ENCODE measurements at regions not wholly inside any gene's neighbourhood (a gene's known extent, or its start where the extent isn't known, plus 50 kb on each side); places are given as distances from the start of the nearest gene placed in this dataset.

DNA sequence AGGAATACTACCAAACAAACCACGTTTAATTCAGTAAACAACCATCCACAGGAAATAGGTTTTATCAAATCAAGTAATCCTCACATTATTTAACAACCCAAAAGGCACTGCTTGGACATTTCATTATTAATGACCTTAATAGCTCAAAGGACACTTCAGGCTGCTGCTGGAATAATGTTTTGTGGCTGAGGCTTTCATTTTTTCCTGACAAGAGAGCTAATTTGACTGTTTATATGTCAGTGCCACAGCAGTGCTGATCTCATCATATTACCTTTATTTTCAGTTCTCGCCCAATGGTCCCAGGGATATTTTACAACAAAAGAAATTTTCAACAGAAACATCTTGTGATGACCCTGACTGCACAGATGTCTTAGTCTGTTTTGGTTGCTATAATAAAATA is 589.8 kb upstream of the GRAMD2B start:
- ATAC-seq (ENCODE audit: low FRiP score), result no peak
- no peak for DNase-seq (ENCODE audit: low spot score)
- TF ChIP-seq, protein P1, sequence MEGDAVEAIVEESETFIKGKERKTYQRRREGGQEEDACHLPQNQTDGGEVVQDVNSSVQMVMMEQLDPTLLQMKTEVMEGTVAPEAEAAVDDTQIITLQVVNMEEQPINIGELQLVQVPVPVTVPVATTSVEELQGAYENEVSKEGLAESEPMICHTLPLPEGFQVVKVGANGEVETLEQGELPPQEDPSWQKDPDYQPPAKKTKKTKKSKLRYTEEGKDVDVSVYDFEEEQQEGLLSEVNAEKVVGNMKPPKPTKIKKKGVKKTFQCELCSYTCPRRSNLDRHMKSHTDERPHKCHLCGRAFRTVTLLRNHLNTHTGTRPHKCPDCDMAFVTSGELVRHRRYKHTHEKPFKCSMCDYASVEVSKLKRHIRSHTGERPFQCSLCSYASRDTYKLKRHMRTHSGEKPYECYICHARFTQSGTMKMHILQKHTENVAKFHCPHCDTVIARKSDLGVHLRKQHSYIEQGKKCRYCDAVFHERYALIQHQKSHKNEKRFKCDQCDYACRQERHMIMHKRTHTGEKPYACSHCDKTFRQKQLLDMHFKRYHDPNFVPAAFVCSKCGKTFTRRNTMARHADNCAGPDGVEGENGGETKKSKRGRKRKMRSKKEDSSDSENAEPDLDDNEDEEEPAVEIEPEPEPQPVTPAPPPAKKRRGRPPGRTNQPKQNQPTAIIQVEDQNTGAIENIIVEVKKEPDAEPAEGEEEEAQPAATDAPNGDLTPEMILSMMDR (IDR thresholded peaks at IDR 0.05), result no peak

DNA sequence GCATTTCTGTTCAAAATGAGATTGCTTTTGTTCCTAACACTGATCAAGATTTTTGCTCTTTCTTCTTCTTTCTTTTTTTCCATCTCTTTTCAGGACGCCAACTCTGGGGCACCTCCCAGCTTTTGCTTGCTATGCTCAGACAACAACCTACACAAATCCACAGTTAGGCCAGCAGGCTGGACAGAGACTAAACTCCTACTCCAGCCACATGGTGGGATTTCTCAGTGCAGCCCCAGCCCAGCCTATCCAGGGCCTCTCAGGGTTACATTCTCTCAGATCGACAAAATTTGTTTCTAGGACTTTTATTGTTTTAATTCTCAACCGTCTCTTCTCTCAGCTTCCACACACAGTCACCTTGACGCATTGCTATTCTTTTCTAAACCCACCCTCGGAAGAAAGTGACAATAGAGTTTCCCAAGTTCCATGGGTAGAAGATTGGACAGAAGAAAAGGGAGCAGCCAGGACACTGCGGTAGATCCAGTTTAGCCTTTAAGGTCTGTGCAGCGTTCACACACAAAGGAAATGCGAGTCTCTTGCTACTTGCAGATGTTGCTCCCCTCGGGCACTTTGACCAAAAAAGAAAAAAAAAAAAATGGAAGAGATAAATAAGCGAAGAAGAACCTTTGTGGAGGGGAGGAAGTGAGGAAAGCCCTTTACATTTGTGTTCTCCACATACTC is 588.6 kb upstream of the GRAMD2B start:
- TF ChIP-seq, protein P1 (IDR thresholded peaks at IDR 0.05), result no peak
- DNase-seq (ENCODE audit: low spot score), result no peak

DNA sequence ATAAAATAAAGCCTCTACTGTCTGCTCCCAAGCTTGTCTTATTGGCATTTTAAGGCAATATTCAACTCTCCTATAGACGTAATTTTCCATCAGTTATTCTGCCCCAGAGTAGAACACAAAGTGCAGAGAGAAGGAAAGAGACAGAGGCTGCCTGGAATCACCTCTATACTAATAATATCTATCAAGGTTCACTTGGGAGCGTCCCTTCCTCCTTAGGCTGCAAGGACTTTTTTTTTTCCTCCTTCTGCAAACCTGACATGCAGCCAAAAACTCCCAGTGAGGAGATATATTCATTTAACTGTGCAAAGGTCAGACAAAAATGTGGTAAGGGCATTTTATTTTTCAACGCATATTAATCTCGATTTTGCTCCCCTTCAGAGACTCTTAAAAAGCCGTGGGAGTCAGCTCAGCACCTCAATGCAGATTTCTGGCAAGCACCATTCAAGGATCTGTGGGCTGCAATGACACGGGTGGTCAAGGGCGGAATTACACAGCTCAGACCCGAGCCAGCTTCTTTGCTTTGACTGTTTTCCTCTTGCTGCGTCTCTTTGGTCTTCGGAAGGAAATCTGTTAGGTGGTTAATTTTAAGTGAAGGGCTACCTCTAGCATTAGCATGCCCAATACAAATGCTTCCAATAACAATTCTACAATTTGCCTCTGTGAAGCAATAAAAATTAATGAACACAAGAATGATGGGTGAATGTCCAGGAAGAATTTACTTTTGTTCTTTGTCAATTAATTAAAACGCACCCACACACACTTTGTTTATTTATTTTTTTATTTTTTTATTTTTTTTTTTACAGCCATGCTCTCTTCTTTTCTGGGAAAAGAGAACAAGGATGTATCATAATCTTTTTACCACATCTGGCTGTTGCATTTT is 587.7 kb upstream of the GRAMD2B start:
- TF ChIP-seq, protein P1 (IDR thresholded peaks at IDR 0.05), result no peak
- DNase-seq (ENCODE audit: low spot score) (no peak), ATAC-seq (ENCODE audit: low FRiP score) (no peak)

More for the DNA sequence above, 588.6 kb upstream of the GRAMD2B start:
- ATAC-seq (ENCODE audit: low FRiP score), result no peak

DNA sequence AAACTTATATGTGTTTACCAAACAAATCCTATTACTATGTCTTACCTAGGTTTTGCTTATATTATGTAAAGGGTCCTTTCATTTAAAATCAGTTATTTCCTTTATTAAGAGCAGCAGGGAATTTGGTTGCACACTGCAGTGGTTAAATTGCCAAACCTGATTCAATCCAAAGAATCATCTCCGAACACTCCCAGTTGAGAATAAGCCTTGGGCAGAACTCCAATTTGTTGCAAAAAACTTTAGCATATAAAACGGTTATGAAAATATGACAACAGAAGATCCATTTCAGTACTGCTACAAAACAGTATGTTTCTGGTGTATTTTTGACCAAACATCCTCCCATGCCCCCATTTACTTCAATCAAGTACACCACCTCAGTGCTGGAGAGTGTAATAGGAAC is 587.0 kb upstream of the GRAMD2B start:
- no peak for DNase-seq (ENCODE audit: low spot score)
- no peak for ATAC-seq (ENCODE audit: low FRiP score)
- TF ChIP-seq, protein P1 (IDR thresholded peaks at IDR 0.05), result no peak

DNA sequence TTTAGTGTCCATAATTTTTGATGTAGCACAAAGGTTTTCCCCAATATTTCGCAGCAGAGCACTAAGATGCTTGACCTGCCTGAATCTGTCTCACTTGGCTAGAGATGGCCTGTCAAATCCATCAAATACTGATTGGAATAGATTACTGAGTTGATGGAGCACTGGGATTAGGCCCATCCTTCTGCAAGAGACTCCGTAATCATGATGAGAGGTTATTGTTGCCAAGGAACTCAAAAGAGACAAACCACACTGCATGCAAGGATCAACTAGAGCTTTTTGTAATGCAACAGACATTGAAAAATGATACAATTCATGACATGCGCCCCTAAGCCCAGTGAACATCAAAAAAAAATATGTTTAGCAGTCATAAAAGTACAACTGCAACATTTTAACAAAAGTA is 585.3 kb upstream of the GRAMD2B start:
- TF ChIP-seq, protein P1 (IDR thresholded peaks at IDR 0.05), result no peak
- DNase-seq (ENCODE audit: low spot score) (no peak), ATAC-seq (ENCODE audit: low FRiP score) (no peak)

DNA sequence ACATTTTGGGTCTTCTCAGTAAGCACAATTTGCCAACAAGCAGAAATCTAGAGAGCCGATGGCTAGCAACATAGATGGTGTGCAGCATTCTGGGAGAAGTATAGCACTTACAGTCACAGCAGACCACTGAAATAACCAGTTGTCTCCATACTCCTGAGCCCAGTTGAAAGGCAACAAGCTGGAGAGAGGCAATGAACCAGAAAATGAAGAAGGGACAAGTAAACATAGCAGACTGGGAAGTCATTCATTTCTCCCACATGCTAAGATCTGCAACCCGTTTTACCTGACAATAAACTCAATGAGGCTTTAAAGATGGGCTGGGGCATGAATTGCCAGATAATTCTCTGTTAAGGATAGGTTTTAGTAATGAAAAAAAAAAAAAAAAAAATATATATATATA is 575.6 kb upstream of the GRAMD2B start:
- TF ChIP-seq, protein P1 (IDR thresholded peaks at IDR 0.05), result no peak
- ATAC-seq (ENCODE audit: low FRiP score) (no peak), DNase-seq (ENCODE audit: low spot score) (no peak)

All from omental fat pad (tissue), 3 donors.